ENCODE measurements at regions not wholly inside any gene's neighbourhood (a gene's known extent, or its start where the extent isn't known, plus 50 kb on each side); places are given as distances from the start of the nearest gene placed in this dataset.

DNA sequence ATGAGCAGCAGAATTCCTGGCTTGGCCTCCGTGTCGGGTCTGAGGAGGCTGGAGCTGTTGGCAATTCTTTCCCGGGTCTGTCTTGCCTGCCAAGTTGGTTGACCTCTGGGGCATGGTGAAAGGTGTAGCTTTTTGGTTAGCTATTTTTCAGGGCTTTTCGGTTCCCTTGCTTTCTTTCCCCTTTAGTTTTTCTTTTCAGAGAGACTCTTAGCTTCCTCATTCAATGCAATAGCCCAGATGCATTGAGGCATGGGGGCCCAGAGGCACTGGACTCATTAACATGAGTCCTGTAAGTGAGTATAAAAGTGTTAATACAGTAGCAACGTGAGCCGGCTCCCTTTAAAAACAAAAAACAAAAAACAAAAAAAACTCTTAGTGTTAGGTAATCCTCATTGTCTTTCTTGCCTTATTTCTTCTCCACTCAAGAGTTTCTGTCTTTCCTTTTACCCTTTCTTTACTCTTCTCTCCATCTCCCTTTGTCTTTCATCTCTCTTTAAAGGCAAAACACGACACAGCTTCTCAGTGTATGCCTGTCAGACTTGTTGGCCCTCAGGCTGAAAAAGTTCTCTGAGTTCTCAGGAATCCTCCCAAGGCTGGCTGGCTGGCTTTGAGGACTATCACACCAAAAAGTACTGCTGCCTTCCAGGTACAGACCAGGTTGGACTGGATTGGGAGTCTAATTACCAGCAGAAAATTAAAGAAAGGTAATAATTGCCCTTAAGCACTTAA lies 289.9 kb upstream of the TUT7 start:
- TF ChIP-seq, protein P1, sequence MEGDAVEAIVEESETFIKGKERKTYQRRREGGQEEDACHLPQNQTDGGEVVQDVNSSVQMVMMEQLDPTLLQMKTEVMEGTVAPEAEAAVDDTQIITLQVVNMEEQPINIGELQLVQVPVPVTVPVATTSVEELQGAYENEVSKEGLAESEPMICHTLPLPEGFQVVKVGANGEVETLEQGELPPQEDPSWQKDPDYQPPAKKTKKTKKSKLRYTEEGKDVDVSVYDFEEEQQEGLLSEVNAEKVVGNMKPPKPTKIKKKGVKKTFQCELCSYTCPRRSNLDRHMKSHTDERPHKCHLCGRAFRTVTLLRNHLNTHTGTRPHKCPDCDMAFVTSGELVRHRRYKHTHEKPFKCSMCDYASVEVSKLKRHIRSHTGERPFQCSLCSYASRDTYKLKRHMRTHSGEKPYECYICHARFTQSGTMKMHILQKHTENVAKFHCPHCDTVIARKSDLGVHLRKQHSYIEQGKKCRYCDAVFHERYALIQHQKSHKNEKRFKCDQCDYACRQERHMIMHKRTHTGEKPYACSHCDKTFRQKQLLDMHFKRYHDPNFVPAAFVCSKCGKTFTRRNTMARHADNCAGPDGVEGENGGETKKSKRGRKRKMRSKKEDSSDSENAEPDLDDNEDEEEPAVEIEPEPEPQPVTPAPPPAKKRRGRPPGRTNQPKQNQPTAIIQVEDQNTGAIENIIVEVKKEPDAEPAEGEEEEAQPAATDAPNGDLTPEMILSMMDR (IDR thresholded peaks at IDR 0.05; ENCODE audit: low read depth, low read length), result no peak
- no peak for TF ChIP-seq EZH2phosphoT487 (IDR thresholded peaks at IDR 0.05; ENCODE audit: low read depth)
